HG03064 (cell line): ENCODE measurements at regions not wholly inside any gene's neighbourhood (a gene's known extent, or its start where the extent isn't known, plus 50 kb on each side); places are given as distances from the start of the nearest gene placed in this dataset.

Source experiments
- ATAC-seq: cut with Tn5 transposase; IDR thresholded peaks from one replicate; pipeline ENCODE4 v1.9.1; 2021; ENCODE audit warnings: low read depth; ENCODE audit not compliant: unreplicated experiment

DNA sequence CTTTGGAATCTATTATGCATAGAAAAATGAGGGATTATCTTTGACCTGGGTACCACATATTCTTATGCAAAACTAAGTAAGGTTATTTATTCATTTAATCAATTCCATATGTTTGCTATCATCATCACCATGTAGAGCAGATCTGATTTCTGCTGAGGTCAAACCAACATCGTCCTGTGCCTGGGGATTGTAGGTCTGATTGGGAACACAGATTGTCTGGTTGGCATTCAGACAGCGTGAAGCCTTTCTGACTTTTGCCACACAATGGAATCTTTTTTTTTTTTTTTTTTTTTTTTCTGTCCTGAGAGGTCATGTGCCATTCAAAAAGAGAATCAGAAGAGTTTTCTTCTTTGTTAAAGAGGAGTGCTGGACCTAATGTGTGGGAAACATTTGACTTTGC, 142.9 kb downstream of the RAB11FIP2 start:
- ATAC-seq, result no peak

DNA sequence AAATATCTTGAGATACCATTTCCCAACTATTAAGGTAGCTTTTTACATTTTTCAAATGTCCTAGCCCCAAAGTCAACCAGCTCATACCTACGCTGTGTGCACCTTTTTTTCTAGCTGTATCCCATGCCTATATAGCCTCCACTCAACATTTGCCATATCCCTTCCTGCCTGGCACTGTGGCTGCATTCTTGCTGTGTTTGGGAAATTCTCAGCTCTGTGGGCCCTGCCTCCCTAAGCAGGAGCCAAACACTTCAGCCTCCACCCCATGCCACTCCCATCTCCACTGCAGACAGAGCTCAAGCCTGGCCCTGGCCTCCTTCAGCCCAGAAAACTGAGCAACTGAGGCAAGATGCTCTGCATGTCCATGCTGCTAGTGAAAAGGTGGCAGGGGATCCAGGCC, 141.3 kb downstream of the RAB11FIP2 start:
- no peak for ATAC-seq

DNA sequence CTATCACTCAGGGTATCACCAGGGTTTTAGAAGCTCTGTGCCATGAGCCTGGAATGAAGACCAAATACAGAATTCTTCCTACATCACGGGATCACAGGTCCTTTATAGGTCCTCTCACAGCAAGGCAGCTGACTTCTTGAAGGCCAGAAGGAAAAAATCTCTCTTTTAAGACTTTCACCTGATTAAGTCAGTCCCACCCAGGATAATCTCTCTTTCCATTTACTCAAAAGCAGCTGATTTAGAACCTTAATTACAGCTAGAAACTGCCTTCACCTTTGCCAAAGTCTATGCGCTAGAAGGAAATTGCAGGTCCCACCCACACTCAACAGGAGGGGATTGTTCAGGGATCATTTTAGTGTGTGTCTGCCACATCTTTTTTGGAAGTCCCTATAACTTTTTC, 135.1 kb downstream of the RAB11FIP2 start:
- ATAC-seq, result no peak

DNA sequence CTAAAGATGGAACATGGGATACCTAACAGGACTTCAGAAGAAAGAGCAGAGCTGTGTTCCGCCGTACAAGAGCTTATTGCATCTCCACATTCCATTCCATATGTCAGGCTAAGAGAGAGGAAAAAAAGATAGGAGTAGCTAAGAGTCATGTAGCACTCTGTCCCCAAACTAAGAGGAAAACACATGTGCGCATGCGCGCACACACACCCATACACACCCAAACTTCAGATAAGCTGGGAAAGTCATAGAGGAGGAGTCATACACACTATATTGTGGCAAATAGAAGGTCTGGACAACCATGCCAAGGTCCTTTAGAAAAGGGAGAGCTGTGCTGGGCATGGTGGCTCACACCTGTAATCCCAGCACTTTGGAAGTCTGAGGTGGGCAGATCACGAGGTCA, 132.4 kb downstream of the RAB11FIP2 start:
- ATAC-seq, result no peak

DNA sequence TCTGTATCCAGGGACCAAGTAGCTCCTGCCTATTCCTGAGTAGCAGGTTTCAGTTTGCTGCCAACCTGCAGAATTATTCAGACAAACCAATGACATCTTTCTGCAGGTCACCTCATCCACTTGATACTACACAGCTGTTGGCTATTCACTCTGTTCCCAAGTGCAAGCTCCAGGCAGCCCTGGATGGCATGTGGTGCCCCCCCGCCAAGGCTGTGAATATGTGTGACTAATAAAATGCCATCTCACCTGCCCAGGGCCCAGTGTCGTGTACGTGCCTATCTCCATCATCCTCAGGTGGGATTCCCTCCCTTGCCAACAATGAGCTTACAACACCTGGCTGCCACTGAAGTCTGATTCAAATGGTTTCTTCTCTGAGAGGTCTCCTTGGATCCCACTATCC, 125.8 kb downstream of the RAB11FIP2 start:
- ATAC-seq, result no peak

DNA sequence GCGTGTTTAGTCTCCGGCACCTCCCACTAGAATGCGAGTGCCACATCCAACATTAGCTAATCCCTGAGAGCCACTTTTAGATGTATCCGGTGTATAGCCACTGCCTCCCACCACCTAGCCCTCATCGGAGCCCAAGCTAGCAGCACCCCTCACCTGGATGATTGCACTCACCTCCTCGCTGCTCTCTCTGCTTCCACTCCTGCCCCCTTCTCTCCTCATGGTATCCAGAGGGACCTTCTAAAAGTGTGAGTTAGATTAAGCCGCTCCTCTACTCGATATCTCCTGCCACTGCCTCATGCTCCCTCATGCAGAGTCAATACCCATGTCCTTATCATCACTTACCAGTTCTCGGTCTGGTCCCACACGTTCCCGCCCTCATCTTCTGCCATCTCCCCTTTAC, 125.3 kb downstream of the RAB11FIP2 start:
- ATAC-seq, result no peak

DNA sequence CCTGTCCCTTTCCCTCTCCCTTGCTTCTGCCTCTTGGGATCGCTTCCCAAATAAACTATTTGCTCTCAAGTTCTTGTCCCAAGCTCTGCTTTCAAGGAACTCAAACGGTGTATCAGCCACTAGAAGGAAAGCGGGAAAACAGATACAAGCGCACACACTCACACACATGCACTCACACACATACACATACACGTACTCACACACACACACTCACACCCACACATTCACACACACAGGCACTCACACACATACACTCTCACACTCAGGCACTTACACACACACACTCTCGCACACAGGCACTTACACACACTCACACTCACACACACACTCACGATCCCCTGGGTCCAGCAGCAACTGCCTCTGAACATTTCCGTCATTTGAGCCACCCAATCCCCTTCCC, 121.9 kb downstream of the RAB11FIP2 start:
- ATAC-seq, result no peak

DNA sequence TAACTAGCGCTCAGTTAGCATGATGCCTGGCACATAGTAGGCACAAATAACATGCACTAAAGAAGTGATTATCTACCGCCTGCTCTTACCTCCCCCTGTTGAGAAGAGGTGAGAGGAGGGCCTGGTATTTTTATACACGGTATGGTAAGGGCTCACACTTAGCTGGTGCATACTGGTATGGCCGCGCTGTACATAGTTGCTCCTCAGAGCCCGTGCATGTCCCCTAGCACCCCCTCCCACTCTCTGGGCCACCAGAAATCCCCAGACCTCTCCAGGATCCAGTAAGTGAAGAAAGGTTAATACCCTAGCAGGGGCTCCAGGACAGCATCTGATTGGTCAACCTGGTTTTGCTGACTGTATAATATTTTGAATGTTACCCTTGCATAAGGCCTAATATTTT, 121.4 kb downstream of the RAB11FIP2 start:
- ATAC-seq, result no peak

DNA sequence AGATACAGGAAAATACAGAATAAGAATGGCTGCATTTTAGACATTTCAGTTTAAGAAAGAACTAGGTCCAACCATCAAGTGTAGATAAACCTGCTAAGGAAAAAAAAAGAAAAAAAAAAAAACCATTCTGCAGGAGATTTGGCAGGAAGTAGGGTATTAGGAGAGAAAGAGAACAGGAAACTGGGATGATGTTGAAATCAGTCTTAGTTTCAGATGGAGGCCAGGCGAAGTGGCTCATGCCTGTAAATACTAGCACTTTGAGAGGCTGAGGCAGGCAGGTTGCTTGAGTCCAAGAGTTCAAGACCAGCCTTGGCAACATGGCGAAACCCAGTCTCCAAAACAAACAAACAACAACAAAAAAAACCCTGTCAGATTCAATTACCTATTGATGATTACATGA, 120.2 kb downstream of the RAB11FIP2 start:
- no peak for ATAC-seq

DNA sequence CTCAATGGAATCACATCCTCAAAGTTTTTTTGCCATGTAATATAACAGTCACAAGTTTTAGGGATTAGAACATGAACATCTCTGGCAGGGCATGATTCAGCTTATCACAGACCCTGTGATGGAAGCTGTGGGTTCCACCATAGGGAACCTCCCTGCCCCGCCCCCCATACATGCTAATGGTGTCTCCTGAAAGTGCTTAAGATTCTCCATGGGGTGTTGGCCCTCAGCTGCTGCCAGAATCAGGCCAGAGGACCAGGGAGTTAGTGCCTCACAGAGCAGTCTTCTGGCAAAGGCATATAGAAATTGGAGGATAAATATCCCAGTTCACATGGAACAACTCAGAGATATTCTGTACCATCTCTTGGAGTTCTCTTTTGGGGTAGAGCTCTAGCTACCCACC, 119.4 kb downstream of the RAB11FIP2 start:
- no peak for ATAC-seq

DNA sequence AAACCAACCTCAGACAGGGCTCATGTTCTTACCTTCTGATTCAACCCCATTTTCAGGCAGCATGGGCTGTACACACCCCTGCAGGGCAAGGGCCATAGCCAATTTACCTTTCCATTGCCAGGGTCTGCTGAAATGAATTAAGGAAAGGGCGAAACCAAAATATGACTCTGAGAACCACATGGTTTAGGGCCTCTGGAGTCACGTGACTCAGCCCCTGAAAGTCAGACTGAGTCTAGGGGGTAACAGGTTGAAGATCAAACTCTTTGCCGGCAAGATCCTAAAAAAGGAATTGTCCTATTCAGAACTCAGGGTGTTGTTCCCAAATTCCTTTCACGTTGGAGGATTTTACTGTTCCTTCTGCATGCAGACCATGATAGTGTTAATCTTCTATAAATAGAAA, 118.9 kb downstream of the RAB11FIP2 start:
- no peak for ATAC-seq

DNA sequence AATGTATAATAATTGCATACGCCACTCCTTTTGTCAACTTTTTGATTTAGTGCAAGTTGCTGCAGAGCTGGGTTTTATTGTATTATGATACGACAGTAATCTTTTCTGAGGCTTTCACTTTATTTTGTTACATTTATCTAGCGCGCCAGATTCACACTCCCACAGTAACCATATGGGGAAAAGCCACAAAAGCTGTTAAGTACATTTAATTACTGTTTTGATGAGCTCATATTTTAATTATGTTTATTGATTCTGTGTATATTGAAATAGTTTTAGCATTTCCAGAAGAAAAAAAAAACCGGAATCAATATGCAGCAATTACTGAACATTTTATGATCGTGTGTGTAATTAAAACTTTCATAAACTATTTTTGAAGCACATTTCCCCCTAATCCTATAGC, 118.5 kb downstream of the RAB11FIP2 start:
- ATAC-seq, result no peak

DNA sequence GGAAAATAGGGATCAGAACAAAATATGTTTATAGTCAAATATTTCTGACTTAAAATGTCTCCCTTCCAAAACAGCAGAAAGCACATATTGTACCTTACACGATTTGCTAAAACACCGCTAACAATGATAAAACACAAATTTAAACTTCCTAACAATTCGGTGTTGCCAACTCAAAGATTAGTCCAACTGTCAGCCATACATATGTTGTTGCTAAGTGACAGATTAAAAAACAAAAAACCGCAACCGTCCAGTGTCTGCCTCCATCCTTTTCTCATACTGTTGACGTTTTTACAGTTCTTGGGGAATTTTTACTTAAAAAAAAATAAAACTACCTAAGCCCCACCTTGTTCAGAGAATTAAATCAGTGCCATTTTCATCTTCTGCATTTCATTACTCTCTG, 118.0 kb downstream of the RAB11FIP2 start:
- ATAC-seq, result no peak

DNA sequence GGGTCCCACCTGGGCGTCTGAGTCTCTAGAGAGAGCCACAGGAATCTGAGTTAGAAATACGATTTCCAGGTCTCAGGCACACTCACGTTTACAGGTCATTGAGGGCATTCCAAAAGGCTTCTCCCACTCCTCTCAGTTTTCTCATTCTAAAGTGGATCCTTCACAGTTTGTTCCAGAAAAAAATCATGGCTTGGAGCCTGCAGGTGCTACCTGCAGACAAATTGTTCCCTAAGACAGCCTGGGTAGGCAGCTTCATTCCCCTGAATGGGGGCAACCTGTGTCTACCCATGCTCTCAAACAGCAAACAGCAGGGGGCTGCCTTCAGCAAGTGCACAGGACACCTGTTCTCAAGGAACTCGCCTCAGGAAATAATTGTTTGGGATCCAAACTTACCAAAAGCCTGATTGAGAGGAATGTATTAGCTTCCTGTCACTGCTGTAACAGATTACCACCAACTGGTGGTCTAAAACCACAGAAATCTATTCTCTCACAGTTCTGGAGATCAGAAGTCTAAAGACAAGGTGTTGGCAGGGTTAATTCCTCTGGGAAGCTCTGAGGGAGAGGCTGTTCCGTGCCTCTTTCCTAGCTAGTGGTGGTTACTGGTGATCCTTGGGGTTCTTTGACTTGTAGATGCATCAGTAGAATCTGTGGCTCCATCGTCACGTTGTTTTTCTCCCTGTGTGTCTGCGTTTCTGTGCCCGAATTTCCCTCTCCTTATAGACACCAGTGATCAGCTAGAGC, 117.2 kb downstream of the RAB11FIP2 start:
- no peak for ATAC-seq

DNA sequence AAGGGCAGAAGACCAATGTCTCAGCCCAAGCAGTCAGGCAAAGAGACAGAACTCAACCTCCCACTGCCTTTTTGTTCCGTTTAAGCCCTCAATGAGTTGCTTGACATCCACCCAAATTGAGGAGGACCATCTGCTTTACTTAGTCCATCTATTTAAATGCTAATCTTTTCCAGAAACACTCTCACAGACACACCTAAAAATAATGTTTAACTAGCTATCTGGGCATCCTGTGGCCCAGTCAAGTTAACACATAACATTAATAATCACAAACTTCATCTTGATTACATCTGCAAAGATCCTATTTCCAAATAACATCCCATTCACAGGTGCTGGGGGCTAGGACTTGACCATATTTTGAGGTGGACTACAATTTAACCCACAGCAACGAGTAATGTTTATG, 115.7 kb downstream of the RAB11FIP2 start:
- ATAC-seq, result no peak

DNA sequence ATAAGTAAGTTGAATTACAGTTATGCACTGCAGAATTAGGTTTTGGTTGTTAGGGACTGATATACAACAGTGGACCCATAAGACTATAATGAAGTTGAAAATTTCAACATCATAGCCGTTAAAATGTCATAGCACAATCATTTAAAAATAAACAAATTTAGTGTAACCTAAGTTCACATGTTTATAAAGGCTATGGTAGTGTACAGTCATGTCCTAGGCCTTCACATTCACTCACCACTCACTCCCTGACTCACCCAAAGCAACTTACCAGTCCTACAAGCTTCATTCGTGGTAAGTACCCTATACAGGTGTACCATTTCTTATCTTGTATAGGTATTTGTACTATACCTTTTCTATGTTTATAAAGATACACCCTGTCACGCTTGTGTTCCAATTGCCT, 113.7 kb downstream of the RAB11FIP2 start:
- ATAC-seq, result no peak

DNA sequence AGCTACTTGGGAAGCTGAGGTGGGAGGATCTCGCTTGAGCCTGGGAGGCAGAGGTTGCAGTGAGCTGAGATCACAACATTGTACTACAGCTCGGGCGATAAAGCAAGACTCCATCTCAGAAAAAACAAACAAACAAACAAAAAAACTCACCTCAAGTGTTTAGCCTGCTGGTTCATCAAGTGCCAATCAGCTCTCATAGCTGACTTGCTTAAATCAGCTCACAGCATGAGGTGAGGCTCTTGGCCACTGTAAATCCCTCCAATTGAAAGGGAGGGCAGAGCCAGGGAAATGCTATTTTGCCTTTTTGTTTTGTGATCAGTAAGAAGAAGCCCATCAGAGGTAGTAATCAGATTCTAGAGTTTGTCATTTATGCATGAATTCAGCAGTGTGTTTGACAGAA, 112.3 kb downstream of the RAB11FIP2 start:
- ATAC-seq, result no peak

DNA sequence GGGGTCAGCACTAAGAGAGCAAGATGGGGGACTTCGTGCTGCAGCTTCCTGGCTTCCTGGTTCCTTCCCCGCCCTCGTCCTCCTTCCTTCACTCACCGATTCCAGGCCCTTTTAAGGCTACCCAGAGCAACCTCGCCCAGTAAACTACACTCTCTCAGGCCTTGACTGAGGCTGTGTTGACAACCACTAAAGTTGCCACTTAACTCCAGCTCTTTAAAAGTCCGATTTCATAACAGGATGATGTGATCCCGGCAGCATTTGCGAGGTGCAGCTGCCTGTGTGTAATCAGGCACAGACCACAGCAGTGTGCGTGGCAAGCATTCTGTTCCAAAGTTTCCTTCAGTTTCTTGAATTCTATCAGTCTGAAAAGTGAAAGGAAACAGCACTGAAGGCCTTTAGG, 110.6 kb downstream of the RAB11FIP2 start:
- ATAC-seq, result no peak

DNA sequence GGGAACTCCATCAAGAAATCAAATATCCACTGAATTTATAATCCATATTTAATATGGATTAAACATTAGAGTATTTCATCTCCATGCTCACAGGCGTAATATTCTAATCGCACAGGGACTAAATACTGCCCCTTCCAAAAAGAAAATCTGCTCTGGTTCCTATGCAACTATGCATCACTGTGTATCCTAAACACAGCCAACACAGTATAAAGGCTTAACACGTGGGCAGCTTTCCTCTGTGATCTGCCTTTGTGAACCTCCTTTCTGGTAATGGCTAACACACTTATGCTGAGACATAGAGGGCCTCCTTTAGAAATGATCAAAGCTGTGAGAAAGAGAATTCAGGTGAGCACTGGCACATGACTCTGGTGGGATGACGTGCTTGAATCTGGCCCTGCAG, 110.2 kb downstream of the RAB11FIP2 start:
- ATAC-seq, result no peak

DNA sequence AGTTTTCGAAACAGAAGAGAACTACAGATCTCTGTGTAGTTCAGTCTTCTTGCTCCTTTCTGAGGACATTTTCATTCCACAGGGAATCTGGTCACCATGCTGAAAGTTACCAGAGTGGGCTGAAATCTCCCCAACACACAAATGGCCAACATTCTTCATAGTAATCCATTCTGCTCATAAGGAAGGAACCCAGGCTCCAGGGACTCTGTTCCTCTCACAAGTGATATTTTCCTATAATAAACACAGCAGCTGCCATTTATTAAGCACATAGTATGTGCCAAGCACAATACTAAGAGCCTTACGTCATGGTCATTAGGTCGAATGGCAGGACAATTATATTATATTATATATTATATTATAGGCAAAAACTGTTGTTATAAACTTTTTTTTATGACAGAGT, 109.8 kb downstream of the RAB11FIP2 start:
- ATAC-seq, result no peak

DNA sequence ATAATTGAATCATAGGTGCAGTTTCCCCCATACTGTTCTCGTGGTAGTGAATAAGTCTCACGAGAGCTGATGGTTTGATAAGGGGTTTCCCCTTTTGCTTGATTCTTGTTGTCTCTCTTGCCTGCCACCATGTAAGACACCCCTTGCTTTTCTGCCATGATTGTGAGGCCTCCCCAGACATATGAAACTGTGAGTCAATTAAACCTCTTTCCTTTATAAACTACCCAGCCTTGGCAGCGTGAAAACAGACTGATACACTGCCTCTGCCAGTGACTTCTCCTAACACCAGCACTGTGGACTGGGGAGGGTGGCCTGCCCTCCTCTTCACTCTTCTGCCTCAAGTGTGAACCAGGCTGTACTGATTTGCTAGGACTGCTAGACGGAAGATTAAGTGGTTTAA, 108.6 kb downstream of the RAB11FIP2 start:
- no peak for ATAC-seq

DNA sequence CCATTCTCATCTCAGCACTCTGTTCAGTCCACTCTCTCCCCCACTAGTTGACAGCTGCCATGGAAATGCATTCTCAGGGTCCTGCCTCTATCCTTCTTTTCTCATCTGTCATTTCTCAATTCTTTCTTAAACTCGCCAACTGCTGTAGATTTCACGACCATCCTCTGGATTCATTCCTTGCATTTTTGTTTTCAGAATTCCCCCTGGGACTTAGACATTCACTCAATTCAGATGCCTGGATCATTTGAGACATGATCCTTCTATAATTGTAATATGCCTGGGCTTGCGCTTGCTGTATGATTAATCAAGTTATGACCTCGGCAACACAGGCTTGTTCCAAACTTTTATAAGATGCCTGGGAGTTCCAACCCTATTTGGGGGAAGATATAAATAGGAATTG, 104.5 kb downstream of the RAB11FIP2 start:
- ATAC-seq, result no peak
